Mesenchymal stem cell (in vitro differentiated cells and primary cell): ENCODE measurements at regions not wholly inside any gene's neighbourhood (a gene's known extent, or its start where the extent isn't known, plus 50 kb on each side); places are given as distances from the start of the nearest gene placed in this dataset.

Experiments
- DNase-seq: peaks from one replicate; pipeline ENCODE4 v3.0.0-alpha.2; 2013
- H2AFZ ChIP-seq: one replicate; pipeline ENCODE4 v1.6.1; 2013; ENCODE audit warnings: low read depth, mild to moderate bottlenecking, control low read depth, inconsistent platforms, low read length, moderate library complexity
- H2AK5ac ChIP-seq: 2 replicates; pipeline ENCODE4 v1.6.1; 2013; ENCODE audit warnings: low read length, moderate library complexity, mild to moderate bottlenecking, inconsistent platforms; ENCODE audit not compliant: severe bottlenecking
- H2BK120ac ChIP-seq: one replicate; pipeline ENCODE4 v1.6.1; 2013; ENCODE audit warnings: low read depth, mild to moderate bottlenecking, inconsistent platforms, low read length, moderate library complexity
- H2BK12ac ChIP-seq, 2 experiments: one replicate each; pipeline ENCODE4 v1.6.1; 2013; ENCODE audit warnings: inconsistent platforms in 2 of 2, low read length in 2 of 2, mild to moderate bottlenecking in 2 of 2, moderate library complexity in 2 of 2, control low read depth in 1 of 2
- H2BK15ac ChIP-seq: one replicate; pipeline ENCODE4 v1.6.1; 2013; ENCODE audit warnings: mild to moderate bottlenecking, low read depth, inconsistent platforms; ENCODE audit not compliant: poor library complexity, severe bottlenecking
- H2BK5ac ChIP-seq: 2 replicates; pipeline ENCODE4 v1.6.1; 2013; ENCODE audit warnings: low read depth, mild to moderate bottlenecking, low read length, control low read depth, inconsistent platforms; ENCODE audit not compliant: poor library complexity, severe bottlenecking
- H3K14ac ChIP-seq, 2 experiments: one replicate each; pipeline ENCODE4 v1.6.1; 2013; ENCODE audit warnings: inconsistent platforms in 2 of 2, low read length in 2 of 2, control low read depth in 1 of 2, mild to moderate bottlenecking in 1 of 2, moderate library complexity in 1 of 2
- H3K18ac ChIP-seq, 2 experiments: one replicate each; pipeline ENCODE4 v1.6.1; 2013; ENCODE audit warnings: inconsistent platforms in 2 of 2, low read length in 2 of 2, control low read depth in 1 of 2, low read depth in 1 of 2, mild to moderate bottlenecking in 1 of 2
- H3K23ac ChIP-seq, 2 experiments: one replicate each; pipeline ENCODE4 v1.6.1; 2013; ENCODE audit warnings: inconsistent platforms in 2 of 2, low read length in 2 of 2, mild to moderate bottlenecking in 2 of 2, moderate library complexity in 2 of 2, control low read depth in 1 of 2
- H3K27ac ChIP-seq: 2 replicates; pipeline ENCODE4 v1.5.1; 2013; ENCODE audit warnings: mild to moderate bottlenecking, moderate library complexity, low read length, control low read depth, inconsistent platforms; ENCODE audit not compliant: poor library complexity, severe bottlenecking
- H3K27me3 ChIP-seq, 2 experiments: 2 replicates each; pipeline versions ENCODE4 v1.6.1 to v1.7.0; 2013; ENCODE audit warnings: low read length in 2 of 2, mild to moderate bottlenecking in 2 of 2, moderate library complexity in 2 of 2, control low read depth in 1 of 2, inconsistent platforms in 1 of 2; ENCODE audit not compliant: control insufficient read depth in 1 of 2, insufficient read depth in 1 of 2
- H3K36me3 ChIP-seq, 2 experiments: 2 replicates each; pipeline versions ENCODE4 v1.6.1 to v1.7.0; 2013; ENCODE audit warnings: low read length in 2 of 2, control low read depth in 1 of 2, inconsistent platforms in 1 of 2, low read depth in 1 of 2, mild to moderate bottlenecking in 1 of 2; ENCODE audit not compliant: insufficient read depth in 2 of 2, control insufficient read depth in 1 of 2
- H3K4ac ChIP-seq, 2 experiments: one replicate each; pipeline ENCODE4 v1.6.1; 2013; ENCODE audit warnings: inconsistent platforms in 2 of 2, low read length in 2 of 2, mild to moderate bottlenecking in 2 of 2, moderate library complexity in 2 of 2, control low read depth in 1 of 2, low read depth in 1 of 2
- H3K4me1 ChIP-seq: 2 replicates; pipeline ENCODE4 v1.6.1; 2013; ENCODE audit warnings: low read depth, low read length, control low read depth; ENCODE audit not compliant: control insufficient read depth, insufficient read depth
- H3K4me2 ChIP-seq: 2 replicates; pipeline ENCODE4 v1.6.1; 2013; ENCODE audit warnings: low read length, mild to moderate bottlenecking, inconsistent platforms; ENCODE audit not compliant: poor library complexity, severe bottlenecking
- H3K4me3 ChIP-seq, 2 experiments: 2 replicates each; pipeline versions ENCODE4 v1.5.1 to v1.7.0; 2013; ENCODE audit warnings: low read length in 2 of 2, mild to moderate bottlenecking in 2 of 2, control low read depth in 1 of 2, low read depth in 1 of 2; ENCODE audit not compliant: insufficient read depth in 1 of 2
- H3K79me1 ChIP-seq: replicated peaks from 2 replicates; pipeline ENCODE4 v1.6.1; 2013; ENCODE audit warnings: mild to moderate bottlenecking, control low read depth, low read length, inconsistent platforms; ENCODE audit not compliant: poor library complexity, severe bottlenecking
- H3K9ac ChIP-seq: 2 replicates; pipeline ENCODE4 v1.7.0; 2013; ENCODE audit warnings: mild to moderate bottlenecking, low read length, moderate library complexity
- H3K9me3 ChIP-seq: 2 replicates; pipeline ENCODE4 v1.7.0; 2013; ENCODE audit warnings: mild to moderate bottlenecking, low read length; ENCODE audit not compliant: control insufficient read depth
- H4K8ac ChIP-seq: one replicate; pipeline ENCODE4 v1.6.1; 2013; ENCODE audit warnings: inconsistent platforms, mild to moderate bottlenecking, low read length, moderate library complexity
- H4K91ac ChIP-seq: one replicate; pipeline ENCODE4 v1.6.1; 2013; ENCODE audit warnings: mild to moderate bottlenecking, low read length, inconsistent platforms
- WGBS: methylation state at CpG from one replicate; pipeline ENCODE4 v1.1.7; 2013; ENCODE audit warnings: mixed read lengths; 5-methylcytosine and 5-hydroxymethylcytosine counted together

- peak overlapping the region in 1 of 2 experiments; percentile 19 for H2BK12ac ChIP-seq
- peak; percentile 18 for DNase-seq
- H3K9me3 ChIP-seq, result no peaks in the 10 kb centered on the region
Observed at GRCh38 chr2:161046876-161047275, 113.4 kb upstream of the TANK start.

GRCh38 chr2:161048317-161048716 is 111.9 kb upstream of the TANK start:
- 91% methylated on average over 2 of the region's 3 CpGs for WGBS
- Histone ChIP-seq H3K79me1 (no peaks in the 10 kb centered on the region), H3K27me3 (no peaks in the 10 kb centered on the region), H3K9me3 (no peaks in the 10 kb centered on the region), H3K4me2 (no peak overlapping the region), H3K36me3 (no peaks in the 10 kb centered on the region), H2AK5ac (no peak overlapping the region), H3K4ac (no peak overlapping the region), H2BK12ac (no peak overlapping the region), H2BK120ac (no peak overlapping the region), H4K91ac (no peak overlapping the region), H3K4me3 (no peak overlapping the region), H3K23ac (no peak overlapping the region), H2BK15ac (no peak overlapping the region), H2AFZ (no peak overlapping the region), H3K9ac (no peak overlapping the region), H3K14ac (no peak overlapping the region), H3K4me1 (no peaks in the 10 kb centered on the region), H4K8ac (no peak overlapping the region), H2BK5ac (no peak overlapping the region), H3K18ac (no peak overlapping the region), H3K27ac (no peak overlapping the region)
- no peak for DNase-seq

More at GRCh38 chr2:161046876-161047275, 113.4 kb upstream of the TANK start:
- Histone ChIP-seq H3K4me1 (no peaks in the 10 kb centered on the region), H3K4ac (no peak overlapping the region), H3K4me3 (no peak overlapping the region), H3K9ac (no peak overlapping the region), H3K27ac (no peak overlapping the region), H2BK120ac (no peak overlapping the region), H2BK5ac (no peak overlapping the region), H4K91ac (no peak overlapping the region), H3K18ac (no peak overlapping the region), H2AFZ (no peak overlapping the region), H3K23ac (no peak overlapping the region), H3K4me2 (no peak overlapping the region), H3K27me3 (no peaks in the 10 kb centered on the region), H3K14ac (no peak overlapping the region), H3K36me3 (no peaks in the 10 kb centered on the region), H4K8ac (no peak overlapping the region), H2AK5ac (no peak overlapping the region), H3K79me1 (no peaks in the 10 kb centered on the region), H2BK15ac (no peak overlapping the region)
- 94% methylated on average over 2 of the region's 2 CpGs for WGBS

DNA sequence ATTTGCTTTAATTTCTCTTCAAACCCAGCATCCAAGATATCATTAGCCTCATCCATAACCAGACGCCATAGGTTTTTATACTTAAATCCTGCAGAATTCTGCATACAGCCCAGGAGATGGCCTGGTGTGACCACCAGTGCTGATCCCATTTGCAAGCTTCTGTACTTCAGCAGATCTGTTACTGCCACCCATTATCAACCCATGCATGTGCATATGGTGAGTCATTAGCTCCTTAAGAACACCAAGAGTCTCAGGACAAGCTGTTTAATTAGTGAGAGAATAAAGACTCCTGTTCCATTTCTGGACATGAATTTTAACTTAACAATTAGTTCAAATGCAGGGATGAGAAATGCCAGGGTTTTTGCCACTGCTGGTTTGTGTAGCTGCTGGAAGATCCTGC is 110.7 kb upstream of the TANK start:
- H3K9me3 ChIP-seq, result no peaks in the 10 kb centered on the region

DNA sequence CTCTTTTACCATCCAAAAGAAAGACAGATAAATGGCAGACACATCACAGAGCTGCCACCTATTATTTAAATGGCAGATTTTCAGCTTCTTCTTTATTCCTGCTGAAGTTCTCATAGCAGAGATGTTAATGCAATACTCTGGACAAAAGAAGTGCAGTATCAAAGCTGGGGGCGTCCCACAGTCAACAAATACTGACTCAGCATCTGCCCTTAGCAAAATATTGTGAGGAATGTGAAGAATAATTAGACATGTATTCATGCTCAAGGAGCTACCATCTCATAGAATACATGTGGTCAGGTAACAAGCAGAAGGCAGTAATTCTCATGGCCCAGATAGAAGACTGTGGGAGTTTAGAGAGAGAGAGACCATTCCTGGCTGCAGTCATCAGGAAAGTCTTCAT is 108.0 kb upstream of the TANK start:
- H3K4me3 ChIP-seq, result no peak overlapping the region
- H2AFZ ChIP-seq, result no peak overlapping the region
- H3K23ac ChIP-seq, result no peak overlapping the region
- H3K9me3 ChIP-seq, result no peaks in the 10 kb centered on the region
- H4K8ac ChIP-seq, result no peak overlapping the region
- H2BK5ac ChIP-seq, result no peak overlapping the region
- H3K4ac ChIP-seq, result no peak overlapping the region
- no peaks in the 10 kb centered on the region for H3K27me3 ChIP-seq
- no peak for DNase-seq
- no peaks in the 10 kb centered on the region for H3K79me1 ChIP-seq
- H3K27ac ChIP-seq, result no peak overlapping the region
- H2AK5ac ChIP-seq, result no peak overlapping the region
- no peak overlapping the region for H3K14ac ChIP-seq
- no peak overlapping the region for H4K91ac ChIP-seq
- no CpG with 5 or more reads among the region's 1 CpG for WGBS
- H2BK12ac ChIP-seq, result no peak overlapping the region
- H3K4me1 ChIP-seq, result no peaks in the 10 kb centered on the region
- H3K18ac ChIP-seq, result no peak overlapping the region
- H3K9ac ChIP-seq, result no peak overlapping the region
- no peak overlapping the region for H3K4me2 ChIP-seq
- H2BK120ac ChIP-seq, result no peak overlapping the region
- no peaks in the 10 kb centered on the region for H3K36me3 ChIP-seq
- H2BK15ac ChIP-seq, result no peak overlapping the region

More for the DNA sequence above, 110.7 kb upstream of the TANK start:
- Histone ChIP-seq H3K36me3 (no peaks in the 10 kb centered on the region), H3K23ac (no peak overlapping the region), H2BK12ac (no peak overlapping the region), H3K27ac (no peak overlapping the region), H4K91ac (no peak overlapping the region), H4K8ac (no peak overlapping the region), H2AK5ac (no peak overlapping the region), H2BK5ac (no peak overlapping the region), H3K18ac (no peak overlapping the region), H3K4me3 (no peak overlapping the region), H3K4ac (no peak overlapping the region), H3K9ac (no peak overlapping the region), H3K79me1 (no peaks in the 10 kb centered on the region), H2BK120ac (no peak overlapping the region), H3K14ac (no peak overlapping the region), H2BK15ac (no peak overlapping the region), H3K4me2 (no peak overlapping the region), H2AFZ (no peak overlapping the region), H3K4me1 (no peaks in the 10 kb centered on the region), H3K27me3 (no peaks in the 10 kb centered on the region)
- 94% methylated on average over 1 of the region's 1 CpG for WGBS
- peak; percentile 46 for DNase-seq
